ENCODE measurements at regions not wholly inside any gene's neighbourhood (a gene's known extent, or its start where the extent isn't known, plus 50 kb on each side); places are given as distances from the start of the nearest gene placed in this dataset.

GRCh38 chr1:220955116-220955515 is 75.9 kb downstream of the HLX start:
- no peak for TF ChIP-seq POLR2A (IDR thresholded peaks at IDR 0.05)
- no peak for TF ChIP-seq CTCF (IDR thresholded peaks at IDR 0.05)

All from Peyer's patch (tissue), 4 donors.